Brain microvascular endothelial cell (primary cell): ENCODE measurements at regions not wholly inside any gene's neighbourhood (a gene's known extent, or its start where the extent isn't known, plus 50 kb on each side); places are given as distances from the start of the nearest gene placed in this dataset.
"Not testable (repeated sequence)": the region's sequence is repeated elsewhere in the genome, so short reads cannot be mapped to it uniquely, and the experiment has no call there.

ENCODE experiments used
- DNase-seq: peaks from one replicate; pipeline ENCODE4 v3.0.0-alpha.2; 2020
- H3K27ac ChIP-seq: fragments of 250-450 bp; sonication (Bioruptor Pico); 2 replicates; pipeline ENCODE4 v1.5.1; 2020; ENCODE audit warnings: mild to moderate bottlenecking, moderate library complexity
- H3K27me3 ChIP-seq: fragments of 250-450 bp; sonication (Bioruptor Pico); replicated peaks from 2 replicates; pipeline ENCODE4 v1.5.1; 2020; ENCODE audit warnings: mild to moderate bottlenecking
- H3K36me3 ChIP-seq: fragments of 250-450 bp; sonication (Bioruptor Pico); replicated peaks from 2 replicates; pipeline ENCODE4 v1.5.1; 2020; ENCODE audit warnings: mild to moderate bottlenecking
- H3K4me3 ChIP-seq: 2 replicates; pipeline ENCODE4 v1.5.1; 2011; ENCODE audit warnings: low read depth, mild to moderate bottlenecking, control low read depth, low read length, moderate library complexity
- in situ Hi-C: cut with HindIII; loops from 2 replicates; pipeline ENCODE4 v1.10.0; 2017; ENCODE audit warnings: low sequenced_read_pairs, low pct_ligation_motif_present
- TF ChIP-seq, protein P1 (sequence below): IDR thresholded peaks from 2 replicates; pipeline ENCODE4 v1.5.1; 2011; ENCODE audit warnings: low read depth, mild to moderate bottlenecking, moderate library complexity, low read length, control low read depth, inconsistent platforms; ENCODE audit errors: missing control alignments

DNA sequence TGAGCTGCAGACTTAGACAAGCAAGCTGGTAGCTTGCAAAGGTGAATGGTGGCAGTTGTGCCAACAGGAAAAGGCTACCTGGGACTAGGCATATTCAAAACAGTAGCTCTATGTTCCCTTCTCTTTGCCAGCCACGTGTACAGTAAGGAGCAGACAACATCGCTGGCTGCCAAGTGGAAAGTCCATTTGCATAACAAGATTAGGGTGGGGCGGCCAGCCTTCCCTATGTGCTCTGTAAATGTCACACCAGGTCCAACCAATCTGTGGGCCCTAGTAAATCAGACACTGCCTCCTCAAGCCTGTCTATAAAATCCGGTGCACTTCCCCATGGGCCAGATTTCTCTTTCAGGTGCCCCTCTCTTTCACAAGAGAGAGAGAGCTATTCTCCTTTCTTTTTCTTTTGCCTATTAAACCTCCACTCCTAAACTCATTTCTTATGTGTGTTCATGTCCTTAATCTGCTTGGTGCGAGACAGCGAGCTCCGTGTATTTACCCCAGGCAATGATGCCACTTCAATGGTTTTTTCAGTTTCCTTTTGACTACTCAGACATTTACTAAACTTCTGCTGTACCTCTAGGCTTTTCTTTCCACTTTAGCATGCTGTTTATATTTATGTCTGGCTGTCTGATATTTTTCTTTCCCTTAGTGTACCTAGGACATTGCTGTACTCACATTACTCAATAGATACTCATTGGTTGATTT, 297.4 kb upstream of the GCFC2 start:
- Histone ChIP-seq H3K4me3 (no peak overlapping the region), H3K36me3 (no peaks in the 10 kb centered on the region), H3K27me3 (no peaks in the 10 kb centered on the region), H3K27ac (no peak overlapping the region)
- in situ Hi-C loops: no loop called here
- TF ChIP-seq, protein P1, sequence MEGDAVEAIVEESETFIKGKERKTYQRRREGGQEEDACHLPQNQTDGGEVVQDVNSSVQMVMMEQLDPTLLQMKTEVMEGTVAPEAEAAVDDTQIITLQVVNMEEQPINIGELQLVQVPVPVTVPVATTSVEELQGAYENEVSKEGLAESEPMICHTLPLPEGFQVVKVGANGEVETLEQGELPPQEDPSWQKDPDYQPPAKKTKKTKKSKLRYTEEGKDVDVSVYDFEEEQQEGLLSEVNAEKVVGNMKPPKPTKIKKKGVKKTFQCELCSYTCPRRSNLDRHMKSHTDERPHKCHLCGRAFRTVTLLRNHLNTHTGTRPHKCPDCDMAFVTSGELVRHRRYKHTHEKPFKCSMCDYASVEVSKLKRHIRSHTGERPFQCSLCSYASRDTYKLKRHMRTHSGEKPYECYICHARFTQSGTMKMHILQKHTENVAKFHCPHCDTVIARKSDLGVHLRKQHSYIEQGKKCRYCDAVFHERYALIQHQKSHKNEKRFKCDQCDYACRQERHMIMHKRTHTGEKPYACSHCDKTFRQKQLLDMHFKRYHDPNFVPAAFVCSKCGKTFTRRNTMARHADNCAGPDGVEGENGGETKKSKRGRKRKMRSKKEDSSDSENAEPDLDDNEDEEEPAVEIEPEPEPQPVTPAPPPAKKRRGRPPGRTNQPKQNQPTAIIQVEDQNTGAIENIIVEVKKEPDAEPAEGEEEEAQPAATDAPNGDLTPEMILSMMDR: no peak
- DNase-seq: no peak

DNA sequence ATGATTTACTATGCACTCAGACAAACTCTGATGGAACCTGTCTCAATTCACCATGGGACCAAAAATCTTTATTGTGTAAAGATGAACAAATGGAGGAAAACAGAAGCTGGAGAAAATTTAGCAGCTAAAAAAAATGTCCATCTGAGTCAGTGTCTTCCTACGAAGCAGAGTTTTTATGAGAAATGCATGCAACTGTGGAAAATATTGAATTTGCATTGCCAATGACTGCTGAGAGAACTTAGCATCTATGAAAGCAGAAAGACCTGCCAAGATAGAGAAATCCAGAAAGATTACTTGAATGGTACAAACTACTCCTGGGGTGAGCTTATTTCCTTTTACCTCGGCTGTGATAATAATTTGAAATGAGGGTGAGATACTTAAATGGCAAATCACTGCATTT, 289.7 kb upstream of the GCFC2 start:
- Histone ChIP-seq H3K36me3 (no peaks in the 10 kb centered on the region), H3K27ac (no peak overlapping the region), H3K27me3 (no peaks in the 10 kb centered on the region), H3K4me3 (no peak overlapping the region)
- TF ChIP-seq, protein P1: no peak
- in situ Hi-C loops: no loop called here
- no peak for DNase-seq

DNA sequence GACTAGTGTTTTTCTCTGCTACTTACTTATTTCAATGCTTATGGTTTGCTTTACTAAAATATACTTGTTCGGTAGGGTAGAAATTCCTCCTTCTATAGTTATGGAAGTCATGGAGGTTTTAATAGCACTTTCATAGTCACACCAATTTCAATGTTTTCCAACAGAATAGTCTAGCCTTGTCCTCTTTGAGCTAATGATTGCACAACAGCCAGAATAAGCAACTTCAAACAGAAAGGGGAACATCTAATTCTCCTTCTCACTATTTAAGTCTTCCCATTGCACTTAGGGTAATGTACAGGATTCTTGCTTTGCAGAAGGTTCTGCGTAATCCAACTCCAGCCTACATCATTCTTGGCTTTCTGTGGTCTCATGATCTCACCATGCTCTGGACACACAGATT, 287.7 kb upstream of the GCFC2 start:
- no peak for DNase-seq
- TF ChIP-seq, protein P1: no peak
- in situ Hi-C loops: no loop called here
- Histone ChIP-seq H3K36me3 (no peaks in the 10 kb centered on the region), H3K4me3 (no peak overlapping the region), H3K27ac (no peak overlapping the region), H3K27me3 (no peaks in the 10 kb centered on the region)

DNA sequence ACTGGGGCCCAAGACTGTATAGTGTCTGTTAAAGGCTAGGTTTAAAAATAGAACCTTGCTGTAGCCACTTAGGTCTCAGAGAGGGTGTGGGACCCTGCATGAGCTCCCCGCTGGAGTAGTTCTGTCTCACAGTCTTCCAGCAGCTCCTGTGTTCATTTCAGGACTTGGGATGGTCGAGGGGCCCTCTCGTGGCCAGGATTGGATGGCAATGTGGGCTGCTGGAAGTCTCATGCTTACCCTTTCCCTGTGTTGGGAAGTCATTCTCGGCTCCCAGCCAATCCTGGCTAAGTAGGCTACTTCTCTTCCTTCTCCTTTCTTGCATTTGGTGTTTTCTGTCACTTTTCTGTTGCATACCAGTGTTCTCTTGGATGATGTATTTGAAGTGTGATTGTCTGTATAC, 284.0 kb upstream of the GCFC2 start:
- in situ Hi-C loops: no loop called here
- no peak for DNase-seq
- TF ChIP-seq, protein P1: no peak
- Histone ChIP-seq H3K27me3 (no peaks in the 10 kb centered on the region), H3K36me3 (no peaks in the 10 kb centered on the region), H3K27ac (no peak overlapping the region), H3K4me3 (no peak overlapping the region)

DNA sequence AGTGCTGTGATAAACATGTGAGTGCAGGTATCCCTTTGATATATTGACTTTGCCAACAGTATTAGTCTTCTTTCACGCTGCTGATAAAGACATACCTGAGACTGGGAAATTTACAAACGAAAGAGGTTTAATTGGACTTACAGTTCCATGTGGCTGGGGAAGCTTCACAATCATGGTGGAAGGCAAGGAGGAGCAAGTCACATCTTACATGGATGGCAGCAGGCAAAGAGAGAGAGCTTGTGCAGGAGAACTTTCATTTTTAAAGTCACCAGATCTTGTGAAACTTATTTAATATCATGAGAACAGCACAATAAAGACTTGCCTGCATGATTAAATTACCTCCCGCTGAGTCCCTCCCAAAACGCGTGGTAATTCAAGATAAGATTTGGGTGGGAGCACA, 277.9 kb upstream of the GCFC2 start:
- in situ Hi-C loops, DNase-seq, H3K27me3 ChIP-seq, H3K4me3 ChIP-seq, H3K36me3 ChIP-seq, H3K27ac ChIP-seq: not testable (repeated sequence)

DNA sequence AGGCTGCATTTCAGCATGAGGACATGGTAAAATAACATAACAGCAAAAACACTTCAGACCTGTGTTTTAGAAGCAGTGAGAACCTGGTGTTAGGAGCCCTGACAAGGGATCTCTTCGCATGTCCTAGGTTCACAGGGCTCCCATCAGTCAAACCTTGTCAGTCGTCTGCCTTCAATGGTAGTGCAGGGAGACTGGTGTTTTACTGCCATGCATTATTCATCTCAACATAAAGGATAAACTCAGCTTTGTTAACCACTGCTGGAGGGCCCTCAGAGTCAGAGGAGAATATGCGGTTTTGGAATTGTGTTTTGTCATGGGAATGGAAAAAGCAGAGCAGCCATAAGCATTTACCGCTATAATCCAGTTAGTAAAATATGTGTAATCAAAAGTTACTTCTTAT, 275.9 kb upstream of the GCFC2 start:
- no peaks in the 10 kb centered on the region for H3K36me3 ChIP-seq
- TF ChIP-seq, protein P1: no peak
- no peak overlapping the region for H3K4me3 ChIP-seq
- H3K27me3 ChIP-seq: no peaks in the 10 kb centered on the region
- in situ Hi-C loops: no loop called here
- H3K27ac ChIP-seq: no peak overlapping the region
- no peak for DNase-seq
